ENCODE measurements at regions not wholly inside any gene's neighbourhood (a gene's known extent, or its start where the extent isn't known, plus 50 kb on each side); places are given as distances from the start of the nearest gene placed in this dataset.
"Not testable (repeated sequence)": the region's sequence is repeated elsewhere in the genome, so short reads cannot be mapped to it uniquely, and the experiment has no call there.

DNA sequence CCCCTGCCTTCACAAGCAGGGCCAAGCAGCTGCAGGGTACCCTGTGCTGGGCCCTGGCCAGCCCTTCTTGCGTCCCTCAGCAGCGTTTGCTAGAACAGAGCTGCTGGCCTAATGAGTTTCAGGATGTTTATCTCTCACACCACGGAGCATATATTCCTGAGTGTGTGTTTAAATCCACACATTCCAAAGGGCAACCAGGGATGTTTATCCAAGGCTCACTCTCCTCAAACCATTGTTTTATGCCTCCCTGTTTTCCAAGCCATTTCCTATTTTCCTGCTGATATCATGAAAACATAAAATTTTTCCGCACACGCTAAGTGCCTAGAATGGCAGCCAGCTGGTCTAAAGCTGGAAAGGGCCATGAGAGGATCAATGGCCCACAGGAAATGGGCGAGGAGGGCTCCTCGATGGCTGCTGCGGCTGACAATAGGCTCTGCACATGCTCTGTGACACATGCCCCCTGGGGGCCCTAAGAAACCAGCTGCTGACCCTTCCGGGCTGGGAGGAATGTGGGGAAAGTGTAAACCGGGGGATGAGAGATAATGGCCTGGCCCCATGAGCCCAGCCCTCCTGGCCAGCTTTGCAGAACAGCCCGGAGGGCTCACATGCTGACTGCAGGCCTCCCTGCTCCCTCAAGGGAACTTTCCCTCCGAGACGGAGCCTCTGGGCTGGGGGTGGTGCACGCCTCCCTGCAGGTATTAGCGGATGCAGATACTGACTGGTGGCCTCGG, 194.0 kb downstream of the NDUFA10 start:
- DNase-seq = no peak

DNA sequence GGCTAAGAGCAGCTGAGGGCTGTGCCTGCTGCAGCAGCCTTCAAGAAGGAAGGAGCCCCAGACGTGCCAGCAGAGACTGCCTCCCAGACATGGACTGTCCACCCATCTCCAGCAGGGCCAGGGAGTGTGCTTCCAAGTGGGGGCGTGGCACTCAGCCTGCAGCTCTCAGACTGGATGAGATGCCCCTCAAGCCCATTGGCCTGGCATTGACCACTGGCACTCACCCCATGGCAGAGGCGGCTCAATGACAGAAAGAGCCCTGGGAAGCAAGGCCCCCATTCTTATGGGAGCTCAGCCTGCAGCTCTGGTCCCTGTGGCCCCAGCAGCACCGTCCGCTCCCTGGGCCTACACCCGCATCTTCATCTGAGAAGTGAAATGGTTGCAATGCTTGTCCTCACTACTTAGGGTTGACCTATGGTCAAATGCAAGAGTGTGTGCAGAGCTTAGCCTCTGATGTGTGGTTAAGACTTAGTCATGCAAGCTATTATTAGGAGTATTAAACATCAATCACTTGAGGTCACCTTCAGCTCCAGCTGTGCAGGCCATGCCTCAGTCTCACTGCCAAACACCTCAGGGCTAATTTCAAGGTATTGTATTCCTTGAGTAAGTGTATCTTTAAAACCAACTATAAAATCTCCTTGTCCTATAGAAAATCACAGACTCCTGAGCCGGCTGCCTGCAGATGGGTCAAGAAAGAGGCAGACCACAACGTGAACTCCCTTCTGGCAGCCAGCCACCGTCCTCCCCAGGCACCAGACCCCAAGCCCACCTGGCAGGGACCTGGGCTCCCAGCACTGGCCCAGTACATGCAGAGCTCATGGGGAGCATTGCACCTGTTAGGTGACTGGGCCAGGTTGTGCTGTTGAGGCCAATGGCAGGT, 194.8 kb downstream of the NDUFA10 start:
- no peak for DNase-seq

DNA sequence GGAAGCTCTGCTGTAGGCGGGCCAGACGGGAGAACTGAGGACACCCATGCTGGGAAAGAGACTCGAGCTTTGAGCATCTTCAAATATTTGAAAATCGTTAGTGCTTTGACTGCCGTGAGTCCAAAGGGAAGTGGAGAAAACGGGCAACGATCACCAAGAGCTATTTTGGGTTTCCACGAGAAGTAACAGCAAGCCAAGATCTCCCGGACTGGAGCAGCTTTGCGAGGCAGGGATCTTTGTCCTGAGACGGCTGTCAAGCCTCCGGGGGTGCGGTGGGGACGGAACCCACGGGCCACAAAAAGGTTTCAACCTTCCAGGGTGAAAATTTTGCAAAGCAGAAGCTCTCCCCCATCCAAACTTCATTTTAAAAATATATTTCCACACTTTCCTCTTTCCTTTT, 195.8 kb downstream of the NDUFA10 start:
- no peak for DNase-seq

DNA sequence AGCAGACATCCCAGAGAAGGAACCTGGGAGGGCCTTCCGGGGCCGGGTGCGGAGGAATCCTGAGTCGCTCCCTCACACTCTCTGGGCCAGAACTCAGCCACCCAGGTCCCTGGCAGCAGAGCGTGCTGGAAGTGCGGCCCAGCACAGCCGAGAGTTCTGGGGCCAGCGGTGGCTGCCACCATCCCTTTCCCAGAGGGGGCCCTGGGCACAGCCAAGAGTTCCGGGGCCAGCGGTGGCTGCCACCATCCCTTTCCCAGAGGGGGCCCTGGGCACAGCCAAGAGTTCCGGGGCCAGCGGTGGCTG, 196.2 kb downstream of the NDUFA10 start:
- not testable (repeated sequence) for DNase-seq

DNA sequence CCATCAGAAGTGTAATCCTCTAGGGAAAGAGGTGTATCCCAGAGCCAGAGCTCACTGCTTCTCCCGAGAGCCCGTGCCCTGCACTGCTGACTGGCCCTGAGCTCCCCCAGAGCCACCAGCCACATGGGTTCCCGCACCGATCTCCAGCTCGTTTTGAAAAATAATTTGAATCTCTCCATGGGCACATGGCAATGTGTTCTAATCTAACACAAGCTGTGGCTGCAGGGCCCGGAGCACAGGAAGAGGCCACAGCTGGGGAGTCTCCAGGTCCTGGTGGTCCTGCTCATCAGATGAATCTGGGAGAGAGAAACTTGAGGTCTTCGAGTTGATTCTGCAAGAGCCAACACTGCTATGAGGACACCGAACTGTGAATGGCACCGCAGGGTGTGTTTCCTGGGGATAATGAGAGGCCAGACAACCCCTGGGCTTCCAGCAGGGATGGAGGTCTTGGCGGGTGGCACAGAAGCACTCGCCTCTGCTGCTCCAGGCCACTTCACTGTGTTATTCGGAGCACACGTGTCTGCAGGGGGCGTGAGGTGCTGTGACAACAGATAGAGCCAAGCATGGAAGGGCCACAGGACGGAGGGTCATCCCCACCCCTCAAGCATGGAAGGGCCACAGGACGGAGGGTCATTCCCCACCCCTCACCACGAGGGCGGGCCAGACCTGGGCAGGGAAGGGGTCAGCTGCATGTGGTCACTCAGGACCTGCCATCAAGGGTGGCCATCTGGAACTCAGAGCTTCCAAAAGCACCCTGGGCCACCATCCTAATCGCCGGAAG, 196.8 kb downstream of the NDUFA10 start:
- no peak for DNase-seq

DNA sequence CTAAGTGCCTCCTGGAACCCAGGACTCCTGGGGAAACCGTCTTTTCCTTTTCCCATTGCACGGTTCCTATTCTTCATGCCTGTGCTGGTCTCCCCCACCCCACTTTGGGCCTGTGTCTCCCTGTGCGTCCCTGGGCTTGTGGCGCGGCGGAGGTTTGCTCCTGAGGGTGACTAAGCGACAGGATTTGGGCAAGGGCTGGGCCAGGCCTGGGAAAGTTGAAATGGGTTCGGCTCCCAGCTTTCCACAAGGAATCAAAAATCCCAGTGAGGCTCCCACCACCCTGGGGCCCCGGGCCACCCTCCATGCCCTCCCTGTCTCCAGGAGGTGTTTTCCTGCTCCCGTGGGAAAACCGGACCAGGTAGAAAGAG, 197.6 kb downstream of the NDUFA10 start:
- DNase-seq = no peak

DNA sequence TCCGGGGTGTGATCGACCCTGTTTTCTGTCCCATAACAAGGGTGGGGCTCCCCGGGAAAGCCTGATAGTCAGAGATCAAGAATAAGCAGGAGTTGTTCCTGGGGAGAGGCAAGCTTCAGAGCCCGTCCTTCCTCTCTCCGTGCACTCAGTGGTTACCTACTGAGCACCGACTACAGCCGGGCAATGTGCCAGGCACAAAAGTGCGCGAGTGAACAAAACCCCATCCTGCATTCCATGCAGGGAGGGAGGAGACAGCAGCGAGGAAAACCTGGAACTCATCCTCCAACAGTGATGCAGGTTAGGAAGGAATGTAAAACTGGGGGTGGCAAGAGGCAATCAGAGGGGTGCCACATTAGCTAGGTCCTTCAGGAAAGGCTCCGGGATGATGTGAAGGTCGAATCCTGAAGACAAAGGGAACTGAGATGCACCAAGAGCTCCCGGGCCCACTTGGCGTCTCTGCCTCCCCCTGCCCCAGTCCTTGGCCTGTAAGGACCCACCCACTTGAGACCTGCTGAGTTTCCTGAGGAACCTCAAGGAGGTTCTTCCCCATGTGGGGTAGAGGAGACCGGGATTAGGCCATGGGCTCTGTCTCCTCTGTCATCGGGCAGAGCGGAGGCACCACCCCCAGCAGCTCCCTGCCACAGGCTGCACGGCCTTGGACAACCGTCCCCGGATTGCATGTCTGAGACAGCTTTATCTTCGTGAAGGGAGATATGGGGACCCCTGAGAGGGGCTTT, 198.2 kb downstream of the NDUFA10 start:
- no peak for DNase-seq

DNA sequence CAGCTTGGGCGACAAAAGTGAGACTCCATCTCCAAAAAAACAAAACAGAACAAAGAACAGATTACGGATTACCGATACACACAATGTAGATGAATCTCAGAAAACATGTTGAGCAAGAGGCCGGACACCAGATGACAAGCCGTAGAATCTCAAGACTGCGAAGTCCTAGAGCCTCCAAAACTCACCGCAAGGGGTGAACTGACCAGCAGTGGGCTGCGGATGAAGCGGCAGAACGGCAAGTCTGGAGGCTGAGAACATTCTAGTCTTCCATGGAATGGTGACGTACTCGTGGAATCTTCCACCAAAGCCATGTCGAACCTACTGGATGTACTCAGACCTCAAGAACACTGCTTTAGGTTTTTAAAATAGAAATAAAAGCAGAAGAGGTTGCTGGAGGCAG, 198.8 kb downstream of the NDUFA10 start:
- DNase-seq = no peak

DNA sequence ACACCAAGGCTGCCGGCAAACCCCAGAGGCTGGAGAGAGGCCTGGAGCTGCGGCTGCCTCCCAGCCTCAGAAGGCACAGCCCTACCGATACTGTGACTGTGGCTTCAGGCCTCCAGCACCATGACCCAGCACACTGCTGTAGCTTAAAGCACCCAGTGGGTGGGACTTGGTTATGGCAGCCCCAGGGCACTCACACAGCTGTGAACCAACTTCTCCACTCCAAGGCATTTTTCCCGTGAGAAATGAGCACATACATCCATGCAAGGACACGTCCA, 199.5 kb downstream of the NDUFA10 start:
- DNase-seq = no peak

DNA sequence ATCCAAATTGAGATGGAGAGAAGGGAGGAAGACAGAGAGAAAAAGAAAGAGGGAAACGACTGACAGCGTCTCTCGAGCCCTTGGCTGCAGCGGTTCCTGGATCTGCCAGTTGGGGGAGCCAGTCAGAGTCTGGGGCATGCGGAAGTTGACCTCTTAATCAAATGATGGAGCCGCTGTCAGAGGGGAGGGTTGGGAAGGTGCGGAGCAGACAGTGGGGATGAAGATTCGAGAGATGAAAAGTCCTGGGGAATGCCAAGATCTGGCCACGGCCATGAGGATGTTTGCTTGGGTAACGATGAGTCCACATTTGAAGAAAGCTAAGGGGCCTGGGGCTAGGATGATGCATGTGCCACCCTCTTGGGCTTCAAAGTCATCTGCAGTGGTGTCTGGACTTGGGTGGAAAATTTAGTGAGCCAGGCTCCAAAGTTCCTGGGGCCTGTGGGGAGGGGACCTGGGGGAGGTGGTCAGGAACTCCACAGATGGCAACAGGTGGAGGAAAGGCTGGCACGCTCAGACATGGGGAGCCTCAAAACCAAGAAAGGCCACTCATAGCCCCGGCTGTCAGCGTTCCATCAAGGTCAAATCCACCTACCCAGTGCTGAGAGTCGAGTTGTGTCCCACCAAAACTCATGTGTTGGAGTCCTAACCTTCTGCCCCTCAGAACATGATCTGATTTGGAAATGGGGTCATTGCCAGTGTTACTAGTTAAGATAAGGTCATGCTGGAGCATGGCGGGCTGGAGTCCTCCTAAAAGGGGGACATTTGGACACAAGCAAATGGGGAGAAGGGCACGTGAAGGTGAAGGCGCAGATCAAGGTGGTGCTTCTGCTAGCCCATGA, 200.1 kb downstream of the NDUFA10 start:
- DNase-seq = no peak

DNA sequence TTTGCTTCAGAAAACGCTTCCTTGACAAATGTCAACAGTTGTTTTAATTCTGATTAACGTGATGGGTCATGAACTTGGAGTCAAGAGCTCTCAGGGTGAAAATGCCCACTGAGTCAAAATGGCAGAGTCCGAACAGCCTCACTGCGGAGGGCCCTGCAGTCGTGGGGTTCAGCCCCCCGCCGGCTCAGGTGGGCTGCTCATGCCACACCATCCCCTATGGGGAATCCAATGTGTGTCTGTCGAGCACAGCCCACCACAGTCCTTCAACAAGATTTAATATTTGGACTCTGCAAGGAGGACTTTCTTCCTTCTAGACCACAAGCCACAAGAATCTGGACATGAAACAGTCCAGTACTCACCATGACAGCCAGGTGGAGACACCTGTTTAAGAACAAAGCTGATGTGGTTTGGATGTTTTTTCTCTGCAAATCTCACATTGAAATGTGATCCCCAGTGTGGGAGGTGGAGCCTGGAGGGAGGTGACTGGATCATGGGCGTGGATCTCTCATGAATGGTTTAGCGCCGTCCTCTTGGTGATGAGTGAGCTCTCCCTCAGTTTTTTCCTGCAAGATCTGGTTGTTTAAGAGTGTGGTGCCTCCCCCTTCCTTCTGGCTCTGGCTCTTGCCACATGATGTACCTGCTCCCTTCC, 201.0 kb downstream of the NDUFA10 start:
- DNase-seq = no peak

DNA sequence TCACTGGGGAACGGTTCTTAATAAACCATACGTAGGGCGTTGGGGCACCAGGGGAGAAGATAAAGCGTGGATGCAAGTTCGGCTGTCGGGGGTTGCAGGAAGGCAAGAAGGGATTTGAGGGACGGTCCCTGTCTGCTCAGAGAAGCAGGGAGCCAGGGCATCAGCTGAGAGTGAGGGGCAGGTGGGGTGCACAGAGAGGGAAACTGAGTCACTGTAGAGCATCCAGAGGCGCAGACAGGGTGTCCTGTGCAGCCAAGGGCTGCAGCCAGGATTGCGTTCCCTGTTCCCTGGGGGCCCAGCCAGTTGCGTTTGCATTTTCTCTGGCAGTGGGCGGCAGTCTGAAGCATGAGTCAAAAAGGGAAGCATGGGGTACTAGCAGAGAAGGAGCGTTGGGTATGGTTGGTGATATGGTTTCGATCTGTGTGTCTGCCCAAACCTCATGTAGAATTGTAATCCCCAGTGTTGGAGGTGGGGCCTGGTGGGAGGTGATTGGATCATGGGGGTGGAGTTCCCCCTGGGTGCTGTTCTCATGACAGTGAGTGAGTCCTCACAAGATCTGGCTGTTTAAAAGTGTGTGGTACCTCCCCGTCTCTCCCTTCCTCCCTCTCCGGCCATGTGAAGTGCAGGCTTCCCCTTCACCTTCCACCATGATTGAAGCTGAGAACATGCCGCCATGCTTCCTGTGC, 202.9 kb downstream of the NDUFA10 start:
- no peak for DNase-seq

DNA sequence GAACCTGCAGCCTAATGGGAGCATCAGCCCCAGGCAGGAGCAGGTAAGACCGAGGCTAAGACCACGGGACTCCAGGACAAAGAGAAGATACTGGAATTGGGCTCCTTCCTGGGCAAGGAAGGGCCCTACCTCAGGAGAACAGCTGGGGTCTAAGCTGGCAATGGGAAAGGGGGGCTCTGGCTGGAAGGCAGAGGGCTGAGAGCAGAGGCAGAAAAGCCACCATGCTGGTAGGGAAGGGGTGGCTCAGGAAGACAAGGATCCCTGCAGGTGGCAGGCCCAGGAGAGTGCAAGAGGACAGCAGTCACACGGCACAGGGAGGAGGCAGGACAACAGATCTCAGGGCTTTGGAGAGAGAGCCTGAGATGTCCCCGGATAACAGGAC, 203.5 kb downstream of the NDUFA10 start:
- DNase-seq = no peak

DNA sequence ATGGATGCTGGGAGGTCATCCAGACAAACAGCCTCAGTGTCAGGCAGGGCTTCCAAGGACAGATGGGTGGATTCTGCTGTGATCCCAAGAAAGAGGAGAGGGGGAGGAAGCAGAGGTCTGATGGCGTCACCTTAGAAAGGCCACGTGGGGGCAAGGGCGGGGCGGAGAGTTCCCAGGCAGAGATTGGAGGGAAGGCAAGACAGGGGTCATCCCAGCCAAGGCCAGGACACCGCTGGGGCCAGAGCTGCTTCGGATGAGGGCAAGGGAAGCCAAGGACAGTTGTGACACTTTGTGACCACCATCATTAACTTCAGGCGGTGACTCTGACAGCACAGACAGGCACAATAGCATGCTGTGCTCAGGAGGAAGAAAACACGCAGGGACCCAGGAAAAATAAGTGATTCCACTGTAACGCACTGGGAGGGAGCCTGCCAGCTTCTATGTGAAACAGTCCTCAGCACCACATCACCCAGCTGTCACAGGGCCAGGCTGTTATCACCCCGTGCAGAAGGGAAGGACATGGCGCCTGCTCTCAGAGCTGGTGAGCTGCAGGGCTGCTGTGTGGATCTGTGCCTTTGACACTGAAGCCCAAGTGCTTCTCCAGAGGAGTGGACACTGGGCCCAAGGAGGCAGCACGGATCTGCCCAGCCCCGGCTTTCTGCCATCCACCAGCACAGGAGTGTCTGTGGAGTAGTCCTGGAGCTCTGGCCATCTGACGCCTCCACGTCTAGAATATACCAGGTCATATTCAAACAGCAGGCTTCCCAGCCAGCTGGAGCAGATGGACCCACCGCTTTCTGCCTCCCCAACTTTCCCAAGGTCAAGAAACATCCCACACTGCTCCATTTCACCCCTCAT, 204.1 kb downstream of the NDUFA10 start:
- DNase-seq = no peak

DNA sequence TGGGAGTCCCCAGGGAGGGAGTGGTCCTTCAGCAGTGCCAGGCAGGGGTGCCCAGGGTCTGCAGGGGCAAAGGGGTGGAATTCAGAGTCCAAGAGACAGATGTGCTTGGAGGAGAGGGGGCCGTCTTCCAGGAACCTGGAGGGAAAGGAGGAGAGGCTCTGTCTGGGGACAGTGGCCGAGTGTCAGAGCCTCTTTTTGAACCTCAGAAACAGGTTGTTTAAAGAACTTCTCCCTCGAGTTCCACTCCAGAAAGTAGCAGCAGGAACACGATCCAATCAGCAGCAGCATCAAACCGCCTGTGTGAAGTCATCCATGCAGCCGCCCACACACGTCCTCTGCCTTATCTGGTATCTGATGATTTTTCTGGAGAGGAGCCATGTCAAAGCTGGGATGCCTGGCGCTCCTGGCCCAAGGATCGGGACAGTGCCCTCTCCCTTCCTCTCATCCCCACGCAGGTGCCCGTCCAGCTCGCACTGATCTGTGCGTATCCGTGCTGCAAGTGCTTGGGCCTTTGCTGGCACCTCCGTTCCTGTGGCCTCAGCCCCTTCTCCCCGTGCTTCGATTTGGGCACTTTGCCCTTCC, 205.1 kb downstream of the NDUFA10 start:
- no peak for DNase-seq

DNA sequence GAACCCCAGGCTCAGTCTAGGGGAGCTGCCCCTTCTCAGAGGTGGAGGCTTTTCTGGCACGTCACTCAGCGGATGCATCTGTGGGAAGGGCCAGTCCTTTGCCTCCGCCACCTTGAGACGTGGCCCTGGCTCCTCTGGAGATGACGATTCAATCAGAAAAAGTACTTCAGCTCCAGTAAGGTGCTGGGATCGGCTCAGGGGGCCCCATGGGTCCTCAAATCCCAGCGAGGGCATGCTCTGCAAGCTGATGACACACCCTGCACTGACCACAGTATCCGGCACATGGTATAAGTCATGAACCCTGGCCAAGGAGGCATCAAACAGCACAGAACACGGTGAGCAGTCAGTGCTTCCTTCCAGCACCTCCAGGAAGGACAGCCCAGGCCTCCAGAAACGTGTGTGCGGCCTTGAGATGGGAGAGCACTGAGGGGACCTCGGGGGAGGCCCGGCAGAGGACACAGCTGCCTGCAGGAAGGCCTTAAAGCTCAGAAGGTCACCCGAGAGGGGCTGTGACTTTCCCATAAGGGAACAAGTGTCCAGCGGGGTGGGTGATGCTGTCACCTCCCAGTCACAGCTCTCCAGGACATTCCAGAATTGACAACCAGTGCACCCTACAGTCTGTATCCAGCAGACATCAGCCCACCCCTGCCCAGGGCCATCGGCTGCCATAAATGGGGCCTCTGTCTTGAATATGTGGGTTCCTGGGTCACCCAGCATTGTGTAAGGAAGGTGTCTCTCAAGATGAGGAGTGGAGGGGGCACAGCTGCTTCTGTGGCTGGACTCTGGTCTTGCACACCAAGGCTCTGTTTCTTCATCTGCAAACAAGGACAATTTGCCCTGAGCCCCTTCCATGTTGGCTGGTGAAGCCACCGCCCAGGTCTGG, 205.8 kb downstream of the NDUFA10 start:
- DNase-seq = no peak

DNA sequence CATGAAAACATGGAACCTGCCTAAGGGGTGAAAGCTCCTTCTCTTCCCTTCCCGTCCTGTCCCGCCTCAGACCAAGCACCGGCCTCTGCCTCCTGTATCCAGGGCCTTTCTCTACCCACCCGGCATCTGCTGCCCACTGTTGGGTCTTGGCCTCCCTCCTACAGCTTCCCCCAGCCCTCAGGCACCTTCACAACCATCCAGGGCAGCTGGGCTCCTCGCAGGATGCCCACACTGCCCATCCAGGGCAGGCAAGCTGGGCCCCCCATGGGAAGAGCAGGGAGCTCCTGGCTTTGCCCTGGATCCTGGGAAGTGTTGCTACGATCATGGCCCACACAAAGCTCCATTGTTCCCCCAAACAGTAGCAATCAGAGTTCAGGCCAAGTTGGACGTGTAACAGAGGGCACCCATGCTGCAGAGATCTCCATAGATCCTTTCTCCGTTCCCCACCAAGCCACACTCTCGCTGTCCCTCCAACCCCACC, 206.6 kb downstream of the NDUFA10 start:
- DNase-seq = no peak

DNA sequence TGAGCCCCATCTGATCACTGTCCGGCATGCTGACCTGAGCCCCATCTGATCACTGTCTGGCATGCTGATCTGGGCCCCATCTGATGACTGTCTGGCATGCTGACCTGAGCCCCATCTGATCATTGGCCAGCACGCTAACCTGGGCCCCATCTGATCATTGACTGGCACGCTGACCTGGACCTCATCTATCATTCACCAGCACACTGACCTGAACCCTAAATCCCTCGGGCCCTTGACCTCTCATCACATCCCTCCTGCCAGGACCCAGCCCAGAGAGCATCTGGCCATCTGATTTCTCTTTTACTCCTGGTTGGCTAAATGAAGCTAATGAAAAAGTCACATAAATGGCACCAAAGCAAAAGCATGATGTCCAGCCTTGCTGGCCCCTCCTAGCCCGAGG, 207.1 kb downstream of the NDUFA10 start:
- no peak for DNase-seq

All from KG1 (cell line).